MCF 10A (cell line): ENCODE measurements at regions not wholly inside any gene's neighbourhood (a gene's known extent, or its start where the extent isn't known, plus 50 kb on each side); places are given as distances from the start of the nearest gene placed in this dataset.
A peak's percentile ranks its signal among the peaks of the same experiment; 100 is the strongest.

Experiments used
- BruUV-seq: library from RNA; stranded (reverse); fragments of 400-500 nt; replicated peaks from 2 replicates; lab custom pipeline; 2021; lab: Mats Ljungman, UMichigan
- CTCF ChIA-PET: fragments of 300-600 bp; sonication (Branson Sonifier 250); formaldehyde crosslinking; extraction: SDS; loops from one replicate; lab custom pipeline; 2021; ENCODE audit warnings: antibody characterized with exemption, inconsistent platforms; lab: Yijun Ruan, JAX
- POLR2A ChIA-PET: fragments of 300-600, 350-650 bp; sonication (Branson Sonifier 250); formaldehyde crosslinking; extraction: SDS; loops from one replicate; lab custom pipeline; 2020; ENCODE audit warnings: antibody characterized with exemption, inconsistent platforms; lab: Yijun Ruan, JAX
- DNase-seq: peaks from one replicate; pipeline ENCODE4 v3.0.0-alpha.2; 2018; ENCODE audit not compliant: unreplicated experiment
- H3K27ac Mint-ChIP-seq: one replicate; pipeline ENCODE4 v1.8.0; 2022; ENCODE audit warnings: mild to moderate bottlenecking, low read depth, mixed read lengths; ENCODE audit not compliant: unreplicated experiment
- H3K27me3 Mint-ChIP-seq: one replicate; pipeline ENCODE4 v1.8.0; 2022; ENCODE audit warnings: mixed read lengths; ENCODE audit not compliant: insufficient read depth, unreplicated experiment
- H3K36me3 Mint-ChIP-seq: one replicate; pipeline ENCODE4 v1.8.0; 2022; ENCODE audit warnings: mild to moderate bottlenecking, moderate library complexity, mixed read lengths; ENCODE audit not compliant: insufficient read depth, unreplicated experiment
- H3K4me1 Mint-ChIP-seq: one replicate; pipeline ENCODE4 v1.8.0; 2022; ENCODE audit warnings: mixed read lengths; ENCODE audit not compliant: insufficient read depth, unreplicated experiment
- H3K4me3 Mint-ChIP-seq: one replicate; pipeline ENCODE4 v1.8.0; 2022; ENCODE audit warnings: mild to moderate bottlenecking, moderate library complexity, mixed read lengths; ENCODE audit not compliant: unreplicated experiment
- H3K9me3 Mint-ChIP-seq: one replicate; pipeline ENCODE4 v1.8.0; 2022; ENCODE audit warnings: mixed read lengths; ENCODE audit not compliant: unreplicated experiment
- CTCF ChIP-seq: fragments of 200-600 bp; IDR thresholded peaks from one replicate; pipeline ENCODE4 v1.8.0; 2022; ENCODE audit warnings: antibody characterized with exemption, mild to moderate bottlenecking; ENCODE audit not compliant: unreplicated experiment
- intact Hi-C: fragments of 100-400 bp; cut with micrococcal nuclease; formaldehyde crosslinking; loops from 2 replicates; pipeline ENCODE4 v1.14.1; 2022

GRCh38 chr7:33774762-33775523, 130.4 kb upstream of the BMPER start:
- no peak for TF ChIP-seq CTCF
- Mint-ChIP-seq H3K4me3 (no peak overlapping the region), H3K36me3 (no peaks in the 10 kb centered on the region), H3K27ac (peak overlapping the region; percentile 78), H3K27me3 (no peaks in the 10 kb centered on the region), H3K9me3 (no peaks in the 10 kb centered on the region), H3K4me1 (peaks cover 20% of the 10 kb centered on the region)
- no TSS peak for BruUV-seq
- DNase-seq = peak; percentile 92
- CTCF ChIA-PET = interaction anchor here (1.3 to 2.5 kb wide), 4 partner anchors 16 to 120 kb away, joined by 3 to 15 read pairs (median 4); no protein-coding TSS in a partner anchor
- POLR2A ChIA-PET = interaction anchor here (1.0 to 1.4 kb wide), 3 partner anchors 19 to 33 kb away, joined by 3 read pairs; no protein-coding TSS in a partner anchor
- intact Hi-C loops = no loop called here

GRCh38 chr7:33775790-33776189, 129.5 kb upstream of the BMPER start:
- H3K4me3 Mint-ChIP-seq = no peak overlapping the region
- H3K4me1 Mint-ChIP-seq = peaks cover 20% of the 10 kb centered on the region
- CTCF ChIA-PET = interaction anchor here (0.6 to 2.5 kb wide), 6 partner anchors 17 to 641 kb away, joined by 3 to 15 read pairs (median 4); no protein-coding TSS in a partner anchor
- H3K27ac Mint-ChIP-seq = peak overlapping the region; percentile 78
- DNase-seq = no peak
- POLR2A ChIA-PET = interaction anchor here (0.7 kb wide), 1 partner anchor 625 kb away, joined by 3 read pairs; no protein-coding TSS in a partner anchor
- H3K9me3 Mint-ChIP-seq = no peaks in the 10 kb centered on the region
- TF ChIP-seq CTCF = no peak
- BruUV-seq = no TSS peak
- H3K36me3 Mint-ChIP-seq = no peaks in the 10 kb centered on the region
- no peaks in the 10 kb centered on the region for H3K27me3 Mint-ChIP-seq
- intact Hi-C loops = no loop called here

- no TSS peak for BruUV-seq
- no peaks in the 10 kb centered on the region for H3K36me3 Mint-ChIP-seq
- DNase-seq = no peak
Measured at GRCh38 chr7:33776788-33777187, 128.6 kb upstream of the BMPER start.

More at GRCh38 chr7:33776788-33777187, 128.6 kb upstream of the BMPER start:
- Mint-ChIP-seq H3K27ac (no peak overlapping the region), H3K9me3 (no peaks in the 10 kb centered on the region), H3K4me3 (no peak overlapping the region), H3K27me3 (no peaks in the 10 kb centered on the region), H3K4me1 (peaks cover 20% of the 10 kb centered on the region)
- no peak for TF ChIP-seq CTCF
- CTCF ChIA-PET = interaction anchor here (0.7 to 2.5 kb wide), 3 partner anchors 18 to 34 kb away, joined by 3 to 15 read pairs (median 3); no protein-coding TSS in a partner anchor
- intact Hi-C loops = no loop called here
- POLR2A ChIA-PET = no interaction called here
